GM18858 (cell line): ENCODE measurements at regions not wholly inside any gene's neighbourhood (a gene's known extent, or its start where the extent isn't known, plus 50 kb on each side); places are given as distances from the start of the nearest gene placed in this dataset.

Source experiments
- ATAC-seq: cut with Tn5 transposase; IDR thresholded peaks from one replicate; pipeline ENCODE4 v1.9.1; 2021; ENCODE audit not compliant: unreplicated experiment

GRCh38 chr12:131370791-131371347, 340.0 kb upstream of the SFSWAP start:
- ATAC-seq, result no peak

GRCh38 chr12:131371401-131372170, 339.3 kb upstream of the SFSWAP start:
- no peak for ATAC-seq

- no peak for ATAC-seq
These were observed 338.8 kb upstream of the SFSWAP start for GRCh38 chr12:131372171-131372475.

- ATAC-seq, result no peak
These were observed 338.1 kb upstream of the SFSWAP start for GRCh38 chr12:131372706-131373195.

- ATAC-seq, result no peak
These were observed 335.5 kb upstream of the SFSWAP start for GRCh38 chr12:131375261-131375971.

- no peak for ATAC-seq
These were observed 334.9 kb upstream of the SFSWAP start for GRCh38 chr12:131375972-131376345.

GRCh38 chr12:131378176-131378842, 332.6 kb upstream of the SFSWAP start:
- no peak for ATAC-seq

- ATAC-seq, result no peak
These were observed 331.8 kb upstream of the SFSWAP start for GRCh38 chr12:131378861-131379665.

- no peak for ATAC-seq
These were observed 331.2 kb upstream of the SFSWAP start for GRCh38 chr12:131379738-131380137.

- no peak for ATAC-seq
These were observed 330.5 kb upstream of the SFSWAP start for GRCh38 chr12:131380220-131380964.

GRCh38 chr12:131380965-131381705, 329.8 kb upstream of the SFSWAP start:
- no peak for ATAC-seq

GRCh38 chr12:131381716-131382430, 329.0 kb upstream of the SFSWAP start:
- no peak for ATAC-seq

- ATAC-seq, result no peak
These were observed 327.6 kb upstream of the SFSWAP start for GRCh38 chr12:131383291-131383690.

GRCh38 chr12:131383741-131384543, 326.9 kb upstream of the SFSWAP start:
- no peak for ATAC-seq

GRCh38 chr12:131384544-131384855, 326.4 kb upstream of the SFSWAP start:
- no peak for ATAC-seq

- ATAC-seq, result no peak
These were observed 325.4 kb upstream of the SFSWAP start for GRCh38 chr12:131385313-131386166.

GRCh38 chr12:131386167-131386521, 324.7 kb upstream of the SFSWAP start:
- no peak for ATAC-seq
